IPS DF 19.7 (cell line): ENCODE measurements at regions not wholly inside any gene's neighbourhood (a gene's known extent, or its start where the extent isn't known, plus 50 kb on each side); places are given as distances from the start of the nearest gene placed in this dataset.

Source experiments
- DNase-seq: peaks from one replicate; pipeline ENCODE4 v3.0.0-alpha.2; 2013; ENCODE audit warnings: low read depth, low spot score

DNA sequence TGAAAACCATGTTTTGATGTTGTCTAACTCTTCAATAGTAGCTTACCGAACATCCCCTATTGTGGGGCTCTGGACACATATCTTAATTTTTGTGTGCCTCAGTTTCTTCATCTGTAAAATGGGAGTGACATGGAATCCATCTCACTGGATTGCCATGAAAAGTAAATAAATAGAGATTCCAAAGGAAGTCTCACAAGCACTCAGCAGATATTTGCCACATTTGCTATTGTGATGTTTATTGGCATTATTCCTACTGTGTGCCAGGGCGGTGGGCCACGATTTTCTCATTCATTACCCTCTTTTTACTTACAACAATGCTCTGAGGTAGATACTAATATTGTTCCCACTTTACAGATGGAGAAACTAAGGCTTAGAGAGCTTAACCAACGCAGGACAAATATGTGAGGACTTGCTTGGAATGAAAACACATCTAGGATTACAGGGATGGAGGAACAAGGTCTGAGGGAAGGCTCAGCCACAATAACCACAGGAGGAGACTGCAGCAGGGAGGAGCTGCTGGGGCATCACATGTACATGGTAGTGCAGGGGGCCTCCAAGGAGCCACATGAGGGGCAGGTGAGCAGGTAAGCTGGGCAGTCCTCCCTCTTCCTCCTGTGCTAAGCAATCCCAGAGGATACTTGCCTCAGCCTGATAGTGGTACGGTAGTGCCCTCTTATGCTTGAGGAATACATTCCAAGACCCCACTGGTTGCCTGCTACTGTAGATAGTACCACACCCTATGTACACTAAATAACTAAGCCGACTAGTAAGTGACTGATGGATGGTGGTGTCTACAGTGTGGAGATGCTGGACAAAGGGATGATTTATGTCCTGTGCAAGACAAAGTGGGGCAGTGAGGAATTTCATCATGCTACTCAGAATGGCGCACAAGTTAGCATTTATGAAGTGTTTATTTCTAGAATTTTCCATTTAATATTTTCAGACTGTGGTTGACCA is 176.9 kb downstream of the FOXA2 start:
- no peak for DNase-seq

DNA sequence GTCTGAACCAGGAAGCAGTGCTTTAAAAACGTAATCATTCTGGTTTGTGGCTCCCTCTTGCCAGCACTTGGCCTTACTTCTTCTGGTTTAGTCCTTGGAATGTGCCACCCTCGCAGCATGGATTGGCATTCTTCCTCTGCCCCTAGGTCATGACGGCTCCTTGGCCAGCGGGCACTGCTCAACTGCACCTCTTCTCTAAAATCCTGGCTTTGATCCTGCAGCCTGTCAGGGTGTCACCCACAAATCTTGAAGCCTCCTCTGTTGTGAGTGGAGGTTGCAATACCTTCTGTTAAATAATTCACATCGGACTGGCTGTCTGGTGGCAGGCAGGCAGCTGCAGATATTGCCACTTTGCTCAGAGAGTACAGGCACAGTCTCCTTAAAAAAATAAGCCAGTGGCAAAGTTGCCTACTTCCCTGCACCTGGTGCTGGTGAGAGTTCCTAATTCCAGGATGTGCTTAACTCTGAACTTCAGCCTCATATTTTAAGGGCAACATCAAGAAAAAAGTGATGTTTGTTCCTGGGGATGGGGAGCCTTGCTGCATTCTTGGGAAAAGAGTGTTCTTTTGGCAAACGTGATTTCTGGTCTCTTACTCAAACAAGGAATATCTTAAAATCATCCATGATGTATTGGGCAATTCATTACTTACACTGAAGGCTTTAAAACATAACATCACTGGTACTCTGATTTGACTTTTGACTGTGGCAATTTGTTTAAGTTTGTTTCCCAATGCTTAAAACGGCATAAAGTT is 179.8 kb downstream of the FOXA2 start:
- DNase-seq, result no peak

DNA sequence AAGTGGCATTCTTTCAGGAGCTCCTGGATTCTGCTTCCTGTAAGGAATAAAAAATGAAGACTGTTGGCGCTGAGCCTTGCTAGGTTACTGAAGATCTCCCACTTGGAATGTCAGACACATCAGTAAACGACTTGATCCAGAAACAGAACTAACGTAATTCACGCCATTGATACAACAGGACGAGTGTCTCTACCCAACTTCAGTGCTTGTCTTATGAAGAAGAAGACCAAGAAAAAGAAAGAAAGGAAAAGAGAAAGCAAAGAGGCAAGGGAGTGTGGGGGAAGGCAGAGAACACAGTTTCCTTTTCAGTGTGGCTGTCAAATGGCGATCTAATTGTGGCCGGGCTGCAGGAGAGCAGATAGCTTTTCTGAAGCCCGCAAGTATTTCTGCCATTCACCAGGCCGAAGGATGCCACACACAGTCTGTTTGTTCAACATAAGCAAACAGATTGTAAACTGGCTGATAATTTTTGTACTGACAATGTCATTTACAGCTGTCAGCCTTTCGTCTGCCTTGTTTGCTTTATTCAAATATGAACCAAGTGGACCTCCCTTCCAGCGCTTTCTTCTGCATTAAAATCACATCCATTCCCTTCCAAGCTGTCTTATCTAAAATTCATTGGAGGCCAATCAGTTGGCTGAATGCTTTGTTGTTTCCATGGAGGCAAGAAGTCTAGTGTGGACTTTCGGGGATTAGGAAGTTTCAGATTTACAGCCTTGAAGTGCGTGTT is 180.6 kb downstream of the FOXA2 start:
- DNase-seq, result no peak

DNA sequence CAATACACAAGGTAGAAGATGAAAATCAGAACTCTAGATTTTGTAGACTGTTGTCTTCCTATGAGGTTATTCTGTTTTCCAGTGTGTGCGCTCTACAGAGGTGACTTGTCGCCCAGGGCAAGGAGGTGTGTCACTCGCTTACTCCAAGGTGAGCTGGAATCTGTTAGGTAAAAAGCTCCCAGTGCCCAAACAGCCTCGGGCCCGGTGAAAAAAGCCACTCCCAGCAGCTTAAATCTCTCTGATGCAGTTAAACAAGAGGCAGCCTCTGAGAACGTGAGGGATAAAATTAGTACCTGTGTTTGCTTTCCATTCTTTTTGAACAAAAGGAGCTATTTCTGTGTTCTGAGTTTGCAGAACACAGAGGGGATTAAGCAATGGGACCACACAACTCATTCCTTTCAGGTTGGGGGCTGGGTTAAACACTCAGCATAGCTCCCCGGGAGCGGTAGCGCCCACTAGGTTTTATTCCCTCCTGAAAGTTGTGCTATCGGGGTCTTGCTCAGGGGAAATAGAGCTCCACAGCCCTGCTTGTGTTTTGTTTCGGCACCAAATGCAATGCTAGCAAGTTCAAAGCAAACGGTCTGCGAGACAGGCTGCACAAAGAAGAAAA is 181.2 kb downstream of the FOXA2 start:
- DNase-seq, result no peak

DNA sequence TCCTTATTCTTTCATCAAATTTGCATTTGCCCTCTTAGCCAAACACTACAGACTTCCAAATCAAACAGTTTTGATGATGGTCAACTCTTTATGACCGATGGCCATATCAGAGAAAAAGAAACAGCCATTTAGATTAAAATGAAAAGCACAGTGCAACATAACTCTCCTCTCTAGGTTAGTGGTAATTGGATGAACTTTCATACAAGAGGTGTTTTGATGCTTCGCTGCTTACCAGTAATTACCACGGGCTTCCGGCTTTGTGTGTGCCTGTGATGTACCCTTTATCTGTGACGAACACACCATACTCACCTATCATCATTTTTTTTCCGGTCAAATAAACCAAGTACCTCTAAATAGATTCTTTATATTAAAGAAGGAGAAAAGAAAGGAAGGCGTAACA is 181.8 kb downstream of the FOXA2 start:
- no peak for DNase-seq

DNA sequence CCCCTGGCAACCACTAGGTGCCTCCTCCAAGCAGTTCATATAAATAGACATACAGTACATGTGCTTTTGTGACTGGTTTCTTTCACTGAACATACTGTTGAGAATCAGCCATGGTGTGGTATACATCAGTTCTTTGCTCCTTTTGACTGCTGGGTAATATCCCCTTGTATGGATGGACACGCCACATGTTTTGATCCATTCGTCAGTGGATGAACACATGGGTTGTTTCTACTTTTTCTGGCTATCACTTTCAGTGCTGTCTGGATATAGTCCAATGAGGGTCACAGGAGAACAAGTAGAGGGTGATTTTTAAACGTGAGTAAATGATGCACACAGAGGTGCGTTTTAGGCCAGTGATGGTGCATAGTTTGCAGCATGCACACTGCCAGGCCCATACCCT is 183.9 kb downstream of the FOXA2 start:
- DNase-seq, result no peak

DNA sequence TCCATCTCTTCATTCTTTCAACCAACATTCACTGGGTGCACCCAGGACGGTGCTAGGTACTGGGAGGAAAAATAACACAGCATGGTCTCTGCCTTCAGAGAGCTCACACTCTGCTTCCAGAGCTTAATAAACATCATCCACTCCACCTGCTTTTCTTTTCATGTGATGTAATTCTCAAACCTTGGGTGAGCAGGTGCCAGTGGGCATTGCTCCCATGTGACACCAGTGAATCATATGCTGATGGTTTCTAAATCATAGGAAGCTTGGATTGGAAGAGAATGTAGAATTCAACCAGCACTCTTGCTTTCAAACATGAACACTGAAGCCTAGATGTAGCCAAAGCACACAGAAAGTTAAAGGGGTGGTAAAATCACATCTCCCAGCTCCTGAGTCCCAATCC is 189.8 kb downstream of the FOXA2 start:
- DNase-seq, result no peak

DNA sequence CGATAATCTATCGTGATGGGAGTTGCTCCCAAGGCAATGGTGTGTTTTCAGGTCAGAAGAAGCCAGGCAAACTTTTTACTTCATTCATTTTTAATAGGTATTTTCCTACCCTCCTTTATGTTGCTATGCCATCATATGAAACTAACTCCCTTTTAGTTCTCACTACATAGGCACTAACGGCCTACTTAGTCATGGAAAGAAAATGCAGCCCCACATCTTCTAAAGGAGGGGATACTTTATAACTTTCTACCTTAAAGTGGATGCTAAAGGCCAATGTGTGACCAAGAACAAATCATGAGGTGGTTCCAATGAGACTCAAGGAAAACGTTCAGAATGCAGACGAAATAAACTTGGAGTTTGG is 193.8 kb downstream of the FOXA2 start:
- no peak for DNase-seq

DNA sequence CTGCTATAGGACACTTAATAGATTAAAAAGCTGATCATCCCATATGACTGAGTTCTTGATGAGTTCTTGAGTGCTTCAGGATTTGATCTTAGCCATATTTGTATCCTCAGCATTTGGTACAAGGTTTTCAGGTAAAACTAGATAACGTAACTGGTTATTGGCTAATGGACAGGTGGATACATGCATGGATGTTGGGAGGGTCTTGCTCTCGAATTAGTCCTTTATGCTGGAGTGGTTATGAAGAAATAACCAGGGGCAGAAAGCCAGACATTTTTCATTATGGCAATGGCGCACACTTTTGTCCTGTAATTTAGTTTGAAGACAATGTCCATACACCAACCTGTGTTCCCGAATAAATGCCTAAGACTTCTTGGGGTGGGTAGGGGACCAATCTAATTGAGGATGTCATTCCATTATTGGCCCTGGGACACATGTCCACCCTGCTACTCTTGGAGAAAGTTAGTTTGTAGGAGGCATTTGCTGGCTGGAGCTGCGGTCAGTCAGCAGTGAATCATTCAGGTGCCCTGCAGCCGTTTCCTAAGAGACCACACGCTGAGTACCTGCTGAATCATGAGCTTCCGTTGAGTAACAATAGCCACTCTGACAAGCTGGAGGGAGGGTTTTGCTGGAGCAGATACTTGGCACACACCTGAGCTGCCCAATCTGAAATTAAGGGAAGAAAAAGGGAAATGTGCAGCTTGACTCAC is 194.4 kb downstream of the FOXA2 start:
- peak; percentile 48 for DNase-seq

DNA sequence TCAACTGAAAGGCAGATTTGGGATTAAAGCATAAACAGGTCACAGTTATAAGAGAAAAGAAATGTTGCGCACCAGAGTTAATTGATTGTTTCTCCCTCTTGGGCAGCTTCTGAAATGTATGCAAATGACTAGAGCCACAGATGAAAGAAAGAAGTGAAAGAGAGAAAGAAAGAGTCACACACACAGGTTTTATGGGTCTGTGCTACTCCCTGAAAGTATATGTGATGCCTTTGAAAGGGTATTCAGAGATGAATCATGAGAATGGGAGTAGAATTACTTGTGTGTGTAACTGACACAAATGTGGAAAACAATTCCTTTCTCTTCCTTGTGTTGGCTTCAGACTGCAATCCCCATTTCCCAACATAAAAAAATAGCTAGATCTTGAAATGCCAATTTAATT is 196.9 kb downstream of the FOXA2 start:
- no peak for DNase-seq

DNA sequence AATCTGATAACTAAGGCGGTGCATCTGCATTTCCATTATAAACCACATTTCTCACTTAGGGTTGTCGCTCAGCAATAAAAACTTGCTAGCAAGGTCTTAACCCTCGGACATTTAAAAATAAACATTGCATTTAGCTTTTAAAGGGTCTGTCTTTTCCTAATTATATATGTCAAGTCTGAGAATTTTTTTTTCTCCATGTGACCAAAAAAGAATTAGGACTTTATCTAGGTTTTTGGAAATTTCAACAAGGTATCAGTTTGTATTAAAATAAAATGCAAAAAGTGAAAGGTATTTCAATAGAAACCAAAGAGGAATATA is 198.1 kb downstream of the FOXA2 start:
- DNase-seq, result no peak

DNA sequence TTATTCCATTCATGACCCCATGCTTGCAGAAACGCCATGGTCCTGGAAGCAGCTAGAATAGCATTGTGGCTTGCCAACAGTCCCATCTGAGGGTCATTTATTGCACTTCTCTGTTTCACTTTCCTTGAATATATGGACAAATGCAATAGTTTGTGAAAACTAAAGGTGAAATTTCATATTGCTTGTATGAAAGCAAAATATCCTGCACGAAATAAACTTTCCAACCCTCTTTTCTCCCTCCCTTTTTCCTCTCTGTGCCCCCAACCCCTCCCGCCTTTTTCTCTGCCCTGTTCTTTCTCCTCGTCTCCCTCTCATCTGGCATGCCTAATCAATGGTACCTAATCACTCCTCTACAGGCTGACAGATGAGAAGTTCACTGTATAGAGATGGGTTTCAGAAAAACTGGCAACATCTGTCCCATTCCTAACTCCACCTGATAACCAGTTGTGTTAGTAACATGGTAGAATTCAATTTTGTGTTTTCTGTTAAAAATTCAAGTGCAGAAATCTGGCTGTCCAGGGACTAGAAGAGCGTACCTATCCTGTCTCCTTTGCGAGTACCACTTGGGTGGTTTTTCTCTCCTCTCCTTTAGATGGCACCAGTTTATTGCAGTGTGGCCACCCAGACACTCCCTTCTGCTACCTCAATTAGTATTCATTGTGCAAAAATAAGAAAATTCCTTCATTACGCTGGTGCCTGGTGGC is 198.6 kb downstream of the FOXA2 start:
- no peak for DNase-seq

DNA sequence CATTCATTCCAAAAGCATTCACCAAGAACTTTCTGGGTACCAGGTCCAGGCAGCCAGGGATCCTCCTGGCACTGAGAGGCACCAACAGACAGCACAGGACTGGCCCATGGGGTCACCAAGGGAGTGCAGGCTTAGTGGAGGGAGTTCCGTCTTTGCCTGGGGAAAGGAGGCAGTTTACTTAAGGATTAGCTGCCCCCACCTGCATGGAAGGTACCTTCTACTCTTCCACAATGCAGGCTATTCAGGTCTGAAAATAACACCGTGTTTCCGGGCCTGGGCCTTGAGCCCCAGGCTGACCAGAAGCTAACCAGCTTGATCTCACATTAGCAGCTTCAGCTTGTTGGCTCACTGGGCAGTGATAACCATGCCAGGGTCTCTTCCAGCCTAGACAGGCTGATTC is 199.4 kb downstream of the FOXA2 start:
- DNase-seq, result no peak

DNA sequence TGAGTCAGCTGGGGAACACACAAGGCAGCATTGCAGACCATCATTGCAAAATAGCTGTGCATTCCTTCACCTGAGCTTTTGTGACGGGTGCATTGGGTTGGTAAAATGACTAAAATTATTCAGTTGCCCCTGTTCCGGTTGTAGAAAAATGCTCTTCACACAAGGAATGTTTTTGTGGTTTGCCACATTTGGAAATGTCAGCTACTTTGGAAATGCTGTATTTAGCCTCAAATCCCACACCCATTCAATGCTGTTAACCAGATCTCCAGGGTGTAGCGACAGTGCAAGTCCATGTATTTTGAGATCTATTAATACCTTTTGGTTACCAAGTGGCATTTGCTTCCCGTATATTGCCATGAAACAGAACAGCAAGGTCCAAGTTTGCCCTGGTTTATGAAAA is 201.2 kb downstream of the FOXA2 start:
- no peak for DNase-seq

DNA sequence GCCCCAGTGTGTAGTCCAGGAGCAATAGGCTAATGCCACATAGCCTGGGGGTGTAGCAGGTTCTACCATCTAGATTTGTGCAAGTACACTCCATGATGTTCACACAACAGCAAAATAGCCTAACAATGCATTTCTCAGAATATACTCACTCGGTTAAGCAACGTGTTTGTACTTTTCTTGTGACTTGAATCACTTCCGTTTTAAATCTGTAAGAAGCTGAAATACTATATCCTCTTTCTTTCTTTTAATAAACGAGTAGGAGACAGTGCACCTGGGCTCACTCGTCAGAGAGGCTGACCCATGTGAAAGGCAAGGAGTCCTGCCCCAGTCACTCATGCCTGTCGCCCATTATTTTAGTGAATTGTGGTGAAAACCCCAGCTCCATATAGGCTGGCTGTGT is 201.6 kb downstream of the FOXA2 start:
- no peak for DNase-seq

DNA sequence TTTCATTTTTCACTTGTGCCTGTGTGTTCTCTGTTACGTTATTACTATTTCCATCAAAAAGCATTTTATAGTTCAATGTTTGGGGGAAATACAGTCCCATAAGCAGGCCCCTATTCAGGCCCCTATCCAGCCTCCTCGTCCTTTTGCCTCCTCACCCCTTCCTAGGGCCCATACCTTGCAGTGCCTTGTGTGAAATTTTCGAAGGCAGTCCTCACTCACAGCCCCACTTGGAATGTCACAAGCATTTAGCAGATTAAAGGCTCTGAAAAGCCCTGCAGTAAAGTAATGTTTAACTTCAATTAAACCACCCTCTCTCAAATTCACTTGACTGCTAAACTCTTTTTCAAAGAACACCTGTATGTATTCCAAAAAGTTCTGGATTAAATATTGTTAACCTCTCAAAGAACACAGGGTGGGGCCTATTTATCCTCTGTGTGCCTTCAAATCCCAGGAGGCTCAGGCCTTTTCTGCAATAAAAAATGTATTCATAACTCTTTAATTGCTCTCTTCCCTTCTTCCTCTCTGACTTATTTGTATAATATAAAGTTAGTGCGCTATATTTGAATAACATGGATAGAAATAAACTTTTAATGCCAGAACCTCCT is 202.5 kb downstream of the FOXA2 start:
- DNase-seq, result no peak

DNA sequence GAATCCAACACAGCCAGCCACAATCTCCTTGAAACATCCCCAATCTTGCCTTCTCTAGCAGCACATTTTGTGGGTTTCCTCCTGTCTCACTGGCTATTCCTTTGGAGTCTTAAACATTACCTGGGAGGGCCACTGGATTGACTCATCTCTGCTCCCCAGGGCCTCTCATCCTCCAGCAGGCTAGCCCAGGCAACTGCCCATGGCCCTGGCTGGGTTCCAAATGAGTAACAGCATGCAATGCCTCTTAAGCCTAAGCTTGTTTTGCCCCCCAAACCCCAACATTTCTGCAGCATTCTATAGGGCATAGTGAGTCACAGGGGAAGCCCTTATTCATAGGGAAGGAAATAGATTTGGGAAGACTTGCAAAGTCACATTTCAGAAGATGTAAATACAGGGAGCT is 204.9 kb downstream of the FOXA2 start:
- no peak for DNase-seq

DNA sequence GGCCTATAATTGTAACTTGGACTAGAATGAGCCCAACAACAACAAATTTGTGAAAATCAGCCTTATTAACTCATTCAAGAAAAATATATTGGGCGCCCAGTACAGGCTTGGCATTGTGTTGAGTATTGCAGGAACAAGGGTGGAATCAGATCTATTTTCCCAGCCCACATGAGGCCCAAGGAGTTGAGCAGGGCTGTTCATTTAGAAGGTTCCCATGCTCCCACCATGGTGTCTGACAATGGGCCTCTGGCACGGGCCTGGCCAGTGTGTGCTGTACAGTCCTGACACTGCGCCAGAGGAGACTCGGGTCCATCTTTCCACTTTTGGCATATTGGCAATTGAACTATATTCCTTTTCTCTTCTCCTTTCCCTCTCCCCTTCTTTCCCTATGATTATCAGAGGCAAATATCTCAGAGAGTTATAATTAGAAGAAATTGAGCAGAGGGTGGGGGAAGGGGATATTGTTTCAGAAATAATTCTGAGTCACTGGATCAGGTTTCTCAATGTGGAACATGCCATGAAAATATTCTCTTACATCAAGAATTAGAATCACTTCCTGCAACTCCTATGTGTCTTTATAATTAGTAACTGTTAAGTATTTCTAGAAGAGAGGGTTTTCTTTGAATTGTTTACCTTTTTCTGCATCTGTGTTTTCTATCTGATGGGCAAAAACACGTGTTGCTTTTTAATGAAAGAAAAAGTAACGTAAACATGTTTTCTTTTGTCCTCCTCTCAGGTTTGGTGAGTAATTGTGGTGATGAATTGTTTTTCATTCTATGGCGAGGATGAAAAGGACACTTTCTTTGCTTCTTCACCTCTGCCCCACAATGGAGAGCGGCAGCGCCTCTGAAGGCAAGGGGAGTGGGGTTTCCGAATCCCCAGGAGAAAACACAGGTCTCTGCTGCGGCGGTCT is 209.4 kb downstream of the FOXA2 start:
- no peak for DNase-seq

DNA sequence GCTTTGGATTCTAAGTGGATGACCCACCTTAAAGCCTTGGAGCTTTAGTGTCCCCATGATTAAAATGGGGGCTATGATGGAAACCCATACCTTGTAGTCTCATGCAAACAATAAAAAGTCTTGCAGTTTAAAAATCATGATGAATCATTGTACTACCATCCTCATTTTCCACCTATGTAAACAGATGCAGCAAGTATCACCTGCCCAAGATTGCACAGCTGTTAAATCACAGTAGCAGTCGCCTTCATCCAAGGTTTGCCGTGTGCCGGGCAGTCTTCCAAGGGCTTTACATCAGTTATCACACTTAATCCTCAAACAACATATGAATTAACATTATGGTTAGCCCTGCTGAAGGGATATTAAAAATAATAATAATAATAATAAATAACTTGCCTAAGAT is 210.3 kb downstream of the FOXA2 start:
- DNase-seq, result no peak
